Aorta (tissue), 5 donors: ENCODE measurements at regions not wholly inside any gene's neighbourhood (a gene's known extent, or its start where the extent isn't known, plus 50 kb on each side); places are given as distances from the start of the nearest gene placed in this dataset.

Experiments
- ATAC-seq: fragments of 200-7000 bp; cut with Tn5 transposase; one replicate; pipeline ENCODE4 v1.9.1; 2022; ENCODE audit warnings: moderate library complexity; ENCODE audit not compliant: low FRiP score
- DNase-seq, 2 donors: peaks; one replicate each; pipeline ENCODE4 v3.0.0-alpha.2; 2020
- H3K27ac ChIP-seq, 2 donors: one replicate each; pipeline ENCODE4 v1.5.1; 2013; ENCODE audit warnings: low read length in 2 of 2, mild to moderate bottlenecking in 2 of 2, moderate library complexity in 2 of 2, control low read depth in 1 of 2, inconsistent platforms in 1 of 2, low read depth in 1 of 2
- H3K27me3 ChIP-seq, 2 donors: one replicate each; pipeline ENCODE4 v1.6.1; 2013; ENCODE audit warnings: control low read depth in 1 of 2, low read length in 1 of 2, mild to moderate bottlenecking in 1 of 2, moderate library complexity in 1 of 2; ENCODE audit not compliant: insufficient read depth in 2 of 2, control insufficient read depth in 1 of 2
- H3K36me3 ChIP-seq, 2 donors: one replicate each; pipeline ENCODE4 v1.6.1; 2013; ENCODE audit warnings: control low read depth in 1 of 2, low read length in 1 of 2, mild to moderate bottlenecking in 1 of 2; ENCODE audit not compliant: insufficient read depth in 2 of 2, control insufficient read depth in 1 of 2
- H3K4me1 ChIP-seq, 2 donors: one replicate each; pipeline ENCODE4 v1.6.1; 2013; ENCODE audit warnings: low read length in 2 of 2, control low read depth in 1 of 2, mild to moderate bottlenecking in 1 of 2, moderate library complexity in 1 of 2; ENCODE audit not compliant: insufficient read depth in 2 of 2, control insufficient read depth in 1 of 2
- H3K4me3 ChIP-seq, 2 donors: one replicate each; pipeline ENCODE4 v1.5.1; 2013; ENCODE audit warnings: low read length in 2 of 2, control low read depth in 1 of 2, mild to moderate bottlenecking in 1 of 2
- H3K9me3 ChIP-seq: one replicate; pipeline ENCODE4 v1.6.1; 2013; ENCODE audit warnings: mild to moderate bottlenecking, low read length; ENCODE audit not compliant: control insufficient read depth
- WGBS, 2 donors: extraction: QIAGEN DNeasy Blood & Tissue Kit; methylation state at CpG; one replicate each; pipeline ENCODE4 v1.1.7; 2013; 5-methylcytosine and 5-hydroxymethylcytosine counted together
- intact Hi-C, 2 donors: fragments of 100-400 bp; cut with DNase I; formaldehyde crosslinking; loops; one replicate each; pipeline versions ENCODE4 v1.14.2 to v1.15.0; 2022
- donor health status: healthy with polysubstance abuse.
- donor health status: Bipolar disorder and iron deficiency.
- donor health status: DM: no; HTN: no; CAD: no.
- donor health status: DM: no; HTN: no; CAD: no.
- donor health status: DM: yes; HTN: yes; CAD: no.

DNA sequence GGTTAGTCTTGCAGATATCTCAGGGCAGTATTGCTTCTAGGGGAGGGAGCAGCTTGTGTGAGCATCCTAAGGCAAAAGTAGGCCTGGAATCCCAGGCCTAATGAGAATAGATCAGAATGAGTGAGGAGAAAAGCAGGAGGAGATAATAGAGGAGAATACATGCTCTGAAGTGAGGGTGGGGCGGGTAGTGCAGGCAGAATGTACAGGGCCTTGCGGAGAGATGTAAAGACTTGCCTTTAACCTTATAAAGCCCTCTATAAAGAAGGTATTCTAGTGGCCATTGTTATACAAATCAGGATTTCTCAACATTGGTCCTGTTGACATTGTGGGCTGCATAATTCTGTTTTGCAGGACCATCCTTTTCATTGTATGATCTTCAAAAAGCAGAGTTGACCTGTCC lies 855.3 kb downstream of the PCDH7 start:
- no peaks in the 10 kb centered on the region for H3K36me3 ChIP-seq
- ATAC-seq (no peak), DNase-seq (no peak)
- H3K27ac ChIP-seq, result no peak overlapping the region
- no peak overlapping the region for H3K4me3 ChIP-seq
- no peaks in the 10 kb centered on the region for H3K9me3 ChIP-seq
- intact Hi-C loops, result no loop called here
- H3K4me1 ChIP-seq, result no peaks in the 10 kb centered on the region
- H3K27me3 ChIP-seq, result no peaks in the 10 kb centered on the region
- 87 to 89% methylated on average over 2 of the region's 2 CpGs for WGBS, 2 donors

DNA sequence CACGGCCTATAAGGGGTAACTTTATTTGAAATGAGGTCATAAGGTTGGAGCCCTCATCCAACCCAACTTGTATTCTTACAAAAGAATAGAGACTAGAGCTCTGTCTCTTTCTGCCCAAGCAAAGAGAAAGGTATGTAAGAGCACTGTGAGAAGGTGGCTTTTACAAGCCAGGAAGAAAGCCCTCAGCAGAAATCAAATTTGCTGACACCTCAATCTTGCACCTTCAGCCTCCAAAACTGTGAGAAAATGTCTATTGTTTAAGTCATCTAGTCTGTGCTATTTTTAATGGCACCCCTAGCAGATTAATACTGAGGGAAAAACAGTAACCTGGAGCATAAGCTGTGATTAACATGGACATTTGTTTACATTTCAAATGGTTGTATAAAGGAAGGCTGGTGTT lies 860.7 kb downstream of the PCDH7 start:
- Histone ChIP-seq H3K4me3 (no peak overlapping the region), H3K9me3 (no peaks in the 10 kb centered on the region), H3K27me3 (no peaks in the 10 kb centered on the region), H3K36me3 (no peaks in the 10 kb centered on the region), H3K4me1 (no peaks in the 10 kb centered on the region), H3K27ac (no peak overlapping the region)
- intact Hi-C loops, result no loop called here
- DNase-seq, result no peak
- no peak for ATAC-seq
- 91 to 94% methylated on average over 1 of the region's 1 CpG for WGBS, 2 donors

DNA sequence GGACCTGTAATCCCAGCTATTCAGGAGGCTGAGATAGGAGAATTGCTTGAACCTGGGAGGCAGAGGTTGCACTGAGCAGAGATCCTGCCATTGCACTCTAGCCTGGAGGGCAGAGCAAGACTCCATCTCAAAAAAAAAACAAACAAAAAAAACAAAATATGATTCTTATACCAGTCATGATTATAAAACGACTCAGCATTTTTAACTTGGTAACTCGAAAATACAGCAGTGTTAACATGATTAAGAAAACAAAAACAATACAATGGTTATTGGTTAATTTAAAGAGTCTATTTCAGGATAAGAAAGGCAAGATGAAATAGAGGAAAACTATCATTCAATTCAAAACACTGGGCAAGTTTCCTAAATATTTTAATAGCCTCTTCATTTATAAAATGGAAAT lies 865.3 kb downstream of the PCDH7 start:
- DNase-seq (no peak), ATAC-seq (no peak)
- H3K27ac ChIP-seq, result no peak overlapping the region
- H3K4me3 ChIP-seq, result no peak overlapping the region
- no peaks in the 10 kb centered on the region for H3K9me3 ChIP-seq
- H3K4me1 ChIP-seq, result no peaks in the 10 kb centered on the region
- H3K27me3 ChIP-seq, result no peaks in the 10 kb centered on the region
- intact Hi-C loops, result no loop called here
- WGBS, 2 donors, result 63 to 64% methylated on average over 2 of the region's 2 CpGs
- H3K36me3 ChIP-seq, result no peaks in the 10 kb centered on the region

DNA sequence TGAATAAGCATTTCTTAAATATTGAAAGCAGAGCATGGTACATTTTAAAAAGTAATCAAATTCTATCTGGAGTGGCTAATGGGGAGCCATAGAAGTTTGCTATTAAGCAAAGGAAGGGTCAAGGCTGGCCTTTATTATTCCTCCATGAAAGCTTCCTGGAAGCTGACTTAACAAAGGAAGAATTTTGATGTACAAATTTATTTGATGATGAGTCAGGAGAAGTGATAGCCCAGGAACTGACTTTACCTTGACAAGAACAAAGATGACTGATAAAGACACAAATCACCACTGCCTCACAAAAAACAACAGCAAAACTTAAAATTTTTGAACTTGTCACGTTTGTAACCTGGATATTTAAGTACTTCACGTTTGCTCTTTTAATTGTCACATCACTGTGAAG lies 872.1 kb downstream of the PCDH7 start:
- DNase-seq, result no peak
- no peak overlapping the region for H3K4me3 ChIP-seq
- no peaks in the 10 kb centered on the region for H3K27me3 ChIP-seq
- WGBS, 2 donors, result 27 to 46% methylated on average over 2 of the region's 2 CpGs
- no peaks in the 10 kb centered on the region for H3K9me3 ChIP-seq
- H3K27ac ChIP-seq, result no peak overlapping the region
- ATAC-seq, result no peak
- intact Hi-C loops, result no loop called here
- H3K4me1 ChIP-seq, result no peaks in the 10 kb centered on the region
- H3K36me3 ChIP-seq, result no peaks in the 10 kb centered on the region

DNA sequence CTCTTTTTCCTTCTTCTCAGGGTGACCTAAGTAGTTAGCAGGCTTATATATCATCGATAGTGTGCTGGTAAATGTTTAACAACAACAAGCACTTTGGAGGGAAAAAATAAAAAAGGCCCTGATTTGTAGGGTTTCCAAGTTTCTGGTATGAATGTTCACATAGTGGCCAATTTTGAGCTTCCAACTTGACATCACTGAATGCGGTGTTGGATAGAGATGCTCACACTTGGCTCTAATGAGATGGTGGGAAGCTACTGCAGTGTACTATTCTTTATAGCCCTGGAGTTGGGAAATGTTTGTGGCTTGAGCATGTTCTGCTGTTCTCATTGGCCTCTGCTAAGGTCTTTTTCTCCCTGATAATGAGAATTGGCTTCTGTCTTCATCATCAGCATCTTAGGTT lies 875.3 kb downstream of the PCDH7 start:
- H3K9me3 ChIP-seq, result no peaks in the 10 kb centered on the region
- intact Hi-C loops, result no loop called here
- no peak for ATAC-seq
- H3K27ac ChIP-seq, result no peak overlapping the region
- no peak overlapping the region for H3K4me3 ChIP-seq
- no peaks in the 10 kb centered on the region for H3K27me3 ChIP-seq
- H3K4me1 ChIP-seq, result no peaks in the 10 kb centered on the region
- no peak for DNase-seq
- WGBS, 2 donors, result 82 to 88% methylated on average over 2 of the region's 2 CpGs
- no peaks in the 10 kb centered on the region for H3K36me3 ChIP-seq

DNA sequence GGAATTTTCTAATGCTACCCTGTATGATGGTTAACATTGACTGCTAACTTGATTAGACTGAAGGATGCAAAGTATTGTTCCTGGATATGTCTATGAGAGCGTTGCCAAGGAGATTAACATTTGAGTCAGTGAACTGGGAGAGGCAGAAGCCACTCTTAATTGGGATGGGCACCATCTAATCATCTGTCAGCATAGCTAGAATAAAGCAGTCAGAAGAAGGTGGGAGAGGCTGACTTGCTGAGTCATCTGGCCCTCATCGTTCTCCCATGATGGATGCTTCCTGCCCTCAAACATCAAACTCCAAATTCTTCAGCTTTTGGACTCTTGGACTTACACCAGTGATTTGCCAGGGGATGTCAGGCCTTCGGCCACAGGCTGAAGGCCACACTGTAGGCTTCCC lies 878.5 kb downstream of the PCDH7 start:
- no peak overlapping the region for H3K27ac ChIP-seq
- no peak for DNase-seq
- no peak for ATAC-seq
- intact Hi-C loops, result no loop called here
- no peaks in the 10 kb centered on the region for H3K4me1 ChIP-seq
- H3K27me3 ChIP-seq, result no peaks in the 10 kb centered on the region
- 75 to 77% methylated on average over 3 of the region's 3 CpGs for WGBS, 2 donors
- no peaks in the 10 kb centered on the region for H3K9me3 ChIP-seq
- no peak overlapping the region for H3K4me3 ChIP-seq
- H3K36me3 ChIP-seq, result no peaks in the 10 kb centered on the region

DNA sequence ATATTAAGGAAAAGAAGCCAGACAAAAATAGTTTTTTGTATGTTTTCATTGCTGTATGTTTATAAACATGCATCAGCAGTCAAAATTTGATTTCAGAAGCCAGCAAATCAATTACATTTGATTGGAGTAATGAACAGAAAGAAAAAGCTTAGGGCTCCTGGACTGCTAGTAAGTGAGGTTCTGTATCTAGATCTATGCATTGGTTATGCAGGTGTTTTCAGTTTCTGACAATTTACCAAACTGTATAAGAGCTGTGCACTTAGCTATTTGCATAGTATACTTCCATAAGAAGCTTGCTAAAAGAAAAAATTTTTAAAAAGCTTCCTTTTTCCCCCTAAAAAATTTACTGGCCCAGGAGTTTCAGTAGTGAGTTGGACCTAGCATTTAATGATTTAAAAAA lies 881.6 kb downstream of the PCDH7 start:
- no peak overlapping the region for H3K4me3 ChIP-seq
- ATAC-seq (no peak), DNase-seq (no peak)
- no peaks in the 10 kb centered on the region for H3K27me3 ChIP-seq
- no peaks in the 10 kb centered on the region for H3K9me3 ChIP-seq
- no peak overlapping the region for H3K27ac ChIP-seq
- H3K36me3 ChIP-seq, result no peaks in the 10 kb centered on the region
- intact Hi-C loops, result no loop called here
- no peaks in the 10 kb centered on the region for H3K4me1 ChIP-seq

DNA sequence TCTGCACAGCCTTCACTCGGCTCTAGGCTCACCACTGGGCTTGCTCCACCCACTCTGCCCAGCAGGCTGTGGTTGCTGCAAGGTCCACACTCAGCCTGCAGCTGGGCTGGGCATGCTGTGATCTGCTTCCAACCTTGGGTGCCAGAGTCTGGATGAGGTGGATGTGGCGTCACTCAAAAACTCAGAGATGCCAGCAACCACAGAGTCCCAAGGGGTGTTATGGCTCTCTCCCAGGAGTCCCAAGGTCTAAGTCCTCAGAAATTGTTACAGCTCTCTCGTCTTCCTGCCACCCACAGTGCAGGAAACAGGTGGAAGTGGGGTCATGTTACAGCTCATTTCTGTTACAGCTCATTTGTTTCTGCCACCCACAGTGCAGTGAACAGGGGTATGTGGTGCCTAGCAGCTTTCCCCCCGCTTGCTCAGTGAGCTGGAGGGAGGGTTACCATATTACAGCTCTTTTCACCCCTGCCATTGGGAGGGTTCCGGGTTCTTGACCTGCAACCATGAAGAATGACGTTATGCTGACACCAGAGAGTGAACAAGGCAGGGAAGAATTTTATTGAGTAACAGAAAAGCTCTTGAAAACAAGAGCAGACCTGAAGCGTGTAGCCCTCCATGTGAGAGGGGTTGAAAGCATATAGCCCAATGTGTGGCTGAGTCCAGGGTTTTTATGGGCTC lies 893.9 kb downstream of the PCDH7 start:
- Histone ChIP-seq H3K4me1 (no peaks in the 10 kb centered on the region), H3K9me3 (no peaks in the 10 kb centered on the region), H3K27ac (no peak overlapping the region), H3K36me3 (no peaks in the 10 kb centered on the region), H3K27me3 (no peaks in the 10 kb centered on the region), H3K4me3 (no peak overlapping the region)
- peak; percentile 29 for ATAC-seq
- no peak for DNase-seq
- 69 to 74% methylated on average over 7 of the region's 7 CpGs for WGBS, 2 donors
- intact Hi-C loops, result no loop called here

DNA sequence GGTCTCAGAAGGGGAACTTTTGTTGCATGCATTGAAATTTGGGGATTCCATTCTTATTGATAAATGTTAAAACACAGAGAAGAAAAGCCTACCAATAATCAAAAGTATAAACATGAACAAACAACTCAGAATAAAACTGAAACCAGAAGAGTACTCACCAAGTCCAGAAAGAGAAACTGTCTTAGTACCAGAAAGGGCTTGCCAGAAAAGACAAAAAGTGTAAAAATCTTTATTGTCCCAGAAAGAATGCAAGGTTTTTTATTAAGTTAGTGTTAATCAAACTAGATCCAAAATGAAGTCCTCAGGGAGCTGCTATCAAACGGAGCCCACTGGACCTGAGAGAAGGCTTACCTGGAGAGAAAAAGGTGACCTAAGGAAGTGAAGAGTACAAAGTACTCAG lies 897.5 kb downstream of the PCDH7 start:
- intact Hi-C loops, result no loop called here
- ATAC-seq (no peak), DNase-seq (no peak)
- H3K4me1 ChIP-seq, result no peaks in the 10 kb centered on the region
- H3K27ac ChIP-seq, result no peak overlapping the region
- H3K27me3 ChIP-seq, result no peaks in the 10 kb centered on the region
- no peaks in the 10 kb centered on the region for H3K36me3 ChIP-seq
- no peaks in the 10 kb centered on the region for H3K9me3 ChIP-seq
- no peak overlapping the region for H3K4me3 ChIP-seq
- 64 to 71% methylated on average over 1 of the region's 1 CpG for WGBS, 2 donors
